Activated CD4-positive, alpha-beta T cell treated with anti-CD3 and anti-CD28 coated beads, Interleukin-2, amount 10 ng/mL, durations not matched to agents 24 days and 14 days (primary cell): ENCODE measurements at regions not wholly inside any gene's neighbourhood (a gene's known extent, or its start where the extent isn't known, plus 50 kb on each side); places are given as distances from the start of the nearest gene placed in this dataset.

Experiments used
- DNase-seq: peaks from one replicate; pipeline ENCODE4 v3.0.0; 2022
- H3K27ac Mint-ChIP-seq: one replicate; pipeline ENCODE4 v1.8.0; 2022; ENCODE audit warnings: mild to moderate bottlenecking, mixed read lengths
- H3K27me3 Mint-ChIP-seq: one replicate; pipeline ENCODE4 v1.8.0; 2022; ENCODE audit warnings: mixed read lengths
- H3K36me3 Mint-ChIP-seq: one replicate; pipeline ENCODE4 v1.8.0; 2022; ENCODE audit warnings: low read depth, mild to moderate bottlenecking, mixed read lengths
- H3K4me1 Mint-ChIP-seq: one replicate; pipeline ENCODE4 v1.8.0; 2021; ENCODE audit warnings: mixed read lengths
- H3K4me3 Mint-ChIP-seq: one replicate; pipeline ENCODE4 v1.8.0; 2022; ENCODE audit warnings: mild to moderate bottlenecking, moderate library complexity, mixed read lengths
- H3K9me3 Mint-ChIP-seq: one replicate; pipeline ENCODE4 v1.8.0; 2021; ENCODE audit warnings: mixed read lengths
- intact Hi-C: fragments of 100-400 bp; cut with micrococcal nuclease; formaldehyde crosslinking; loops from one replicate; pipeline ENCODE4 v1.15.1; 2023

DNA sequence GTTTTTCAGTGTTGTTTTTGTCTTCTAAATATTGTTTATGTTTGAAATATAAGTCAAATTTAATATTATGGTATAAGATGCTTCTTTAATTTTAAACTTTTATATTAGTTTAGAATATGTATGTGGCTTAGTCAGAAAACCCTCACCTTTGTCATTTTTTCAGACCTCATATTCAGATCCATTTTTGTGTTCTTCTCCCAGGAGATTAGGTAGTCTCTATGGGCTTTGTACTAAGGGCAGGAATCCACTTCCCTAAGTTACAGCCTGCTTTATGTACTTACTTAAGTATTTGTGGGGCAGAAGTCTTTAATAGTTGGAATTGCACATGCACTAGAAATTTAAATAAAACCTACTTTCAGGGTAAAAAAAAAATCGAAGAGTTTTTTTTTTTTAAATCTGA is 63.5 kb upstream of the TENM3 start:
- H3K4me1 Mint-ChIP-seq: no peaks in the 10 kb centered on the region
- H3K4me3 Mint-ChIP-seq: no peak overlapping the region
- H3K27ac Mint-ChIP-seq: no peak overlapping the region
- H3K36me3 Mint-ChIP-seq: no peaks in the 10 kb centered on the region
- no peaks in the 10 kb centered on the region for H3K27me3 Mint-ChIP-seq
- no peak for DNase-seq
- intact Hi-C loops: no loop called here
- no peaks in the 10 kb centered on the region for H3K9me3 Mint-ChIP-seq

DNA sequence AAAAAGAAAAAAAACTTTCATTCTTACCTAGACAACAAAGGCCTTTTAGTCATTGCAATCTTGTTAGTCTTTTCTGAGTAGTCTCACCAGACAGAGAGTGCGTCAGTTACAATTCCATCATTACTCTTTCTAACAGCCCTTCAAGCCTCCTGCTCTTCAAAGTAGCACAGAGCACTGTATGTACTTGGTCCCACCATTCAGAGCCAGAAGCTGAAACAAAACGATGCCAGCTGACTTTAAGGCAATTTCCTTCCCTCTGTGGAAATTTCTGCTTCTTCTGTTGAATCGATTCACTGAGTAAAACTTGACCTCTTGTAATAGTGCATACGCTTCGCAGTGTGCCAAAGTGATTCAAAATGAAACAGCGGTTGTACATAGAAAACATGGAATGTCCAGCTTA is 57.7 kb upstream of the TENM3 start:
- H3K27ac Mint-ChIP-seq: no peak overlapping the region
- intact Hi-C loops: no loop called here
- H3K27me3 Mint-ChIP-seq: no peaks in the 10 kb centered on the region
- no peak for DNase-seq
- H3K4me3 Mint-ChIP-seq: no peak overlapping the region
- H3K36me3 Mint-ChIP-seq: no peaks in the 10 kb centered on the region
- no peaks in the 10 kb centered on the region for H3K4me1 Mint-ChIP-seq
- no peaks in the 10 kb centered on the region for H3K9me3 Mint-ChIP-seq

DNA sequence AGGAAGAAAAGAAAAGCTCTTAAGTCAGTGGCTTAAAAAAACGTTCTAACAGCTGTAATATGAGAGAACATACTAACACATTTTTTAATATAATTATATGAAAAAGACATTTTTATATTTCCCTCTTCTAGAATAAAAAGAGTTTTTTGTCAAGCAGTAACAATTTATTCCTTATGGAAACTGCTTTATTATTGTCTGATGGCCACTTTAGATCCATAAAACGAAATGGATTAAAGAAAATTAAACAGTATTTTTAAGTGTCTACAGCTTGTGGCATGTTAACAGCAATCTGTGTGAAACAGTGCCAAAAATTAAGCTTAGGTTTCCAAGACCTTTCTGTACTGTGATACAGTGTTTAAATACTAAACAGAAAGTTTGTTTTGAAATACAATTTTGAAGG is 55.5 kb upstream of the TENM3 start:
- Mint-ChIP-seq H3K27ac (no peak overlapping the region), H3K27me3 (no peaks in the 10 kb centered on the region), H3K9me3 (no peaks in the 10 kb centered on the region), H3K36me3 (no peaks in the 10 kb centered on the region), H3K4me1 (no peaks in the 10 kb centered on the region), H3K4me3 (no peak overlapping the region)
- intact Hi-C loops: no loop called here
- DNase-seq: no peak

DNA sequence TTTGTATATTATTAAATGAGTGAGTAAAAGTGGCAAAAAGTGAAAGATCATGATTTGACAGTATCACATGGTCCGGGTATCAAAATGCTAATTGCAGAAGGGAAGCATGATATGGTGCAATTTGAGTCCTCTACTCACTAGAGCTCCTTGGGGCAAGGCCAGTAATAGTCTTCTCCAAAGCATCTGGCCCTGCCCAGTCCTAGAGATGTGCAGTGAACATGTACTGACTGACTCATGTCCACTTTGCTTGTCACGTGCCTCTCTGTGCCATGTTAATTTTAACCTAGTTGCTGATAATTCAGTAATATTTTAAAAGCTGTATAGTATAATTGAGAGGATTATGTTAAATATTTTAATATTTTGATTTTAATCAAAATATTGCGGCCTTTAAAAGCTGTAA is 54.6 kb upstream of the TENM3 start:
- H3K36me3 Mint-ChIP-seq: no peaks in the 10 kb centered on the region
- no peaks in the 10 kb centered on the region for H3K4me1 Mint-ChIP-seq
- H3K27me3 Mint-ChIP-seq: no peaks in the 10 kb centered on the region
- H3K9me3 Mint-ChIP-seq: no peaks in the 10 kb centered on the region
- no peak overlapping the region for H3K27ac Mint-ChIP-seq
- DNase-seq: no peak
- H3K4me3 Mint-ChIP-seq: no peak overlapping the region
- intact Hi-C loops: no loop called here

DNA sequence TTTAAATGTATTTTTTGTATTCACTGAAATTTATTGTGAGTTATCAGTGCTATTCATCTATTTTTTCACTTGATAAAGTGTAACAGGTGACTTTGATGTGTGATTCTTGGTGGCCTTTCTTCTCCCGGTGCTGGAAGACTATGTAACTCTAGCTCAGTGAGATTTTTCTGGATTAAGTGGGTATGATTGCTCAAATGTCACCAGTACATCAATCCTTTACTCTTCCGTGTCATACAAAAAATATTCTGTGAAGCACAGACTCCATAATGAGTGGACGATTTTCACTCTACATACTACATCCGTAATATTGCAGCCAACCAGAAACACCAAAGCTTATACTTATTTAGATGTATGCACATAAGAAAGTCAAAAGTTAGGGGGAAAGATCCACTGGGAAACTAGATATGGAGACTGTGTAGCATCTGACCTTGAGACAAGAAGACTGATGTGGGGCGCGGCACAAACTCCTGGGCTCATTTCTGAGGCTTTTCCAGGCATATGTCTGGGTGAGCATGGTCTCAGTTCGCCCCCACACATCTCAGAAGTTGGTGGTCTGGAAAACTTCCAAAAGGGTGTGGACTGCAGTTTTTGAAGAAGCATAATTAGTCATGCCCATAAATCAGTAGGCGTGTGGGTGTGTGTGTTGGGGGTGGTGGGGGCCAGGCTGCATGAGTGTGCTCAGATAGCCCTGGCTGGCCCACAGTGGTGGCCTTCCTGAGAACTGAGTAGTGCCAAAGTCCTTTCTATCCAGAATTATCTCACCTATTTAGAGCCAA is 53.9 kb upstream of the TENM3 start:
- Mint-ChIP-seq H3K4me3 (no peak overlapping the region), H3K9me3 (no peaks in the 10 kb centered on the region), H3K27ac (no peak overlapping the region), H3K4me1 (no peaks in the 10 kb centered on the region), H3K36me3 (no peaks in the 10 kb centered on the region), H3K27me3 (no peaks in the 10 kb centered on the region)
- intact Hi-C loops: no loop called here
- no peak for DNase-seq

DNA sequence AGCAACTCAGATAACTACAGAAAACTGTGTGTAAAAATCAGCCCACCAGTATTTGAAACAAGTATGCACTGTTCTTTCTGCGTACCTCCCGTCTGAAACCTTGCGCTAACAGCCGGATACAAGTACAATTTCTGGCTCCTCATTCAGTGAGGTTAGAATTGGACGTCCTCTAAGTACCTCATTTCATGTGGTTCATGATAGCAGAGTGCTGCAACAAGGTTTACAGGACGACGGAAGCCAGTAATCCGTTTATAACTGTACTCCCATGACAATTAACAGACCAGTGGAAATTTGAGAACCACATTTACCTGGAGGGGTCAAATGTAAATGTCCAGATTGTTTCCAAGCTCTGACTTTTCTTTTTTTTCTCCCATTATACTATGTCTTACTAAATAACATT is 52.9 kb upstream of the TENM3 start:
- H3K27ac Mint-ChIP-seq: no peak overlapping the region
- H3K4me3 Mint-ChIP-seq: no peak overlapping the region
- H3K27me3 Mint-ChIP-seq: no peaks in the 10 kb centered on the region
- no peaks in the 10 kb centered on the region for H3K9me3 Mint-ChIP-seq
- intact Hi-C loops: no loop called here
- H3K4me1 Mint-ChIP-seq: no peaks in the 10 kb centered on the region
- no peak for DNase-seq
- H3K36me3 Mint-ChIP-seq: no peaks in the 10 kb centered on the region

DNA sequence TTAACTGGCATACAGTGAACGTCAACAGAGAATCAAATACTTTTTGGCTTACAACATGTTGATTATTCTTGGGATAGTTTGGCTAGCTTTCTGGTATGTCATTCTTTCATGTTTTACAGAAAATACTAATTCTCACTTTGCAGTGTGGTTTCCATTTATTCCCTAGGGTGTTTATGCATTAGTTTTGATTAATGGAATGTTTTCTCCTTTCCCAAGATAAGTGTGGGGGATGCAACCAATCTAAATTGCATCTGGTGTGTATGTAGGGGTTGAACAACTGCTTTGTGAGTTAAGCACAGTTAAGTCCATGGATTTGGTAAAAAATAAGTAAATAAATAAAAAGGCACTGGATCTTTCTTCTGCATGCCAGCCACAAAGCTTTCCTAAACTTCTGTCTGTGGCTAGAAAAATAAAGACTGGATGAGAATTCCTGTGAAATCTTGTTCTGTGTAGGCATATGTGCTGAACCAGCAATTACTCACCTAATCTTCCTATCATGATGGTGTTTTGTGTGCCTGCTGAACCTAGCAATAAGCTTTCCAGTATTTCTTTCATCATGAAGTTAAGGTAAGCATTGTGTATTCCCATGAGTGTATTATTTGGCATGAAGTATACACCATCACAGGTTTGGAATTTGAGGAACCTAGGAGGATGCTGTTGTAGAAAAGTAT is 50.6 kb upstream of the TENM3 start:
- H3K4me1 Mint-ChIP-seq: no peaks in the 10 kb centered on the region
- intact Hi-C loops: no loop called here
- H3K9me3 Mint-ChIP-seq: no peaks in the 10 kb centered on the region
- H3K27me3 Mint-ChIP-seq: no peaks in the 10 kb centered on the region
- no peak overlapping the region for H3K27ac Mint-ChIP-seq
- no peak for DNase-seq
- no peaks in the 10 kb centered on the region for H3K36me3 Mint-ChIP-seq
- H3K4me3 Mint-ChIP-seq: no peak overlapping the region

DNA sequence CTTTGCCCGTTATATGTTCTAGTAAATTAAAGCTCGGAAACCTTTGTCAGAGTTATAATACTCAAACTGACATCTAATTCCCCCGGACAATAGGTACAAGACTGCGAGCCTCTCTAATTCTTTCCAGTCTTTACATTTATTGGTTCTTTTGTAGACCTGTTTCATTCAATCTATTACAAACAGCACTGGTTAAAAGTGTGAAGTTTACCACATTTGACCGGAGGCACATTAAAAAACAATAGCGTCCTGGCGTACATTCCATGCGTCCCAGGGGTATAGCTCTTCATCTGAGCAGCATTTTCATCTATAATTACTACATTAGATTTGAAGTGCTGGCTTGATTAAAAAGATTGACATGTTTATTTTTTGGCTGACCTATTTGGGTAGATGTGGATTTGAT is 49.9 kb upstream of the TENM3 start:
- Mint-ChIP-seq H3K27me3 (no peaks in the 10 kb centered on the region), H3K4me1 (no peaks in the 10 kb centered on the region), H3K36me3 (no peaks in the 10 kb centered on the region), H3K27ac (no peak overlapping the region), H3K9me3 (no peaks in the 10 kb centered on the region), H3K4me3 (no peak overlapping the region)
- no peak for DNase-seq
- intact Hi-C loops: no loop called here
